WTC11 (cell line): ENCODE measurements at regions not wholly inside any gene's neighbourhood (a gene's known extent, or its start where the extent isn't known, plus 50 kb on each side); places are given as distances from the start of the nearest gene placed in this dataset.

Experiments
- ATAC-seq: fragments of 200-7000 bp; cut with Tn5 transposase; 2 replicates; pipeline ENCODE4 v1.10.0; 2021; ENCODE audit warnings: mild to moderate bottlenecking, moderate library complexity
- CTCF ChIA-PET: fragments of 300-600 bp; sonication (Branson Sonifier 250); formaldehyde crosslinking; loops from one replicate; lab custom pipeline; 2021; ENCODE audit warnings: antibody characterized with exemption; lab: Charles Lee
- POLR2A ChIA-PET: fragments of 350-600 bp; sonication (Branson Sonifier 250); formaldehyde crosslinking; loops from one replicate; lab custom pipeline; 2021; ENCODE audit warnings: antibody characterized with exemption; lab: Charles Lee
- DNase-seq: peaks from one replicate; pipeline ENCODE4 v3.0.0; 2021; ENCODE audit warnings: low spot score
- H3K27ac Mint-ChIP-seq: 2 replicates; pipeline ENCODE4 v1.8.0; 2021; ENCODE audit warnings: mixed read lengths
- H3K27me3 Mint-ChIP-seq: 2 replicates; pipeline ENCODE4 v1.8.0; 2021; ENCODE audit warnings: low read depth, mild to moderate bottlenecking, moderate library complexity, mixed read lengths
- H3K36me3 Mint-ChIP-seq: 2 replicates; pipeline ENCODE4 v1.8.0; 2021; ENCODE audit warnings: mixed read lengths
- H3K4me1 Mint-ChIP-seq: 2 replicates; pipeline ENCODE4 v1.8.0; 2022; ENCODE audit warnings: mixed read lengths
- H3K4me3 Mint-ChIP-seq: 2 replicates; pipeline ENCODE4 v1.8.0; 2021; ENCODE audit warnings: mild to moderate bottlenecking, moderate library complexity, mixed read lengths
- H3K9me3 Mint-ChIP-seq: 2 replicates; pipeline ENCODE4 v1.8.0; 2021; ENCODE audit warnings: mixed read lengths
- CREM ChIP-seq: sonication (generic); formaldehyde crosslinking; IDR thresholded peaks from 2 replicates; pipeline ENCODE4 v1.8.1; 2022; ENCODE audit warnings: mild to moderate bottlenecking, missing genetic modification reagents, moderate library complexity
- ELF4 ChIP-seq: sonication (generic); formaldehyde crosslinking; IDR thresholded peaks from 2 replicates; pipeline ENCODE4 v1.8.1; 2022; ENCODE audit warnings: low read depth, mild to moderate bottlenecking, moderate library complexity, missing genetic modification reagents
- FOXJ3 ChIP-seq: sonication (generic); formaldehyde crosslinking; IDR thresholded peaks from 2 replicates; pipeline ENCODE4 v1.9.0; 2021; ENCODE audit warnings: missing genetic modification reagents, mild to moderate bottlenecking, borderline replicate concordance
- GABPB1 ChIP-seq: sonication (generic); formaldehyde crosslinking; IDR thresholded peaks from 2 replicates; pipeline ENCODE4 v1.8.1; 2023; ENCODE audit warnings: mild to moderate bottlenecking, missing genetic modification reagents
- JAZF1 ChIP-seq: fragments of 250-450 bp; sonication (Bioruptor Pico); IDR thresholded peaks from 2 replicates; pipeline ENCODE4 v1.9.0; 2021; ENCODE audit warnings: moderate library complexity, mild to moderate bottlenecking, inconsistent platforms
- MXD4 ChIP-seq: fragments of 250-450 bp; sonication (Bioruptor Pico); IDR thresholded peaks from 2 replicates; pipeline ENCODE4 v1.8.0; 2021; ENCODE audit warnings: mild to moderate bottlenecking, moderate library complexity, borderline replicate concordance
- NFE2L1 ChIP-seq: sonication (generic); formaldehyde crosslinking; IDR thresholded peaks from 2 replicates; pipeline ENCODE4 v1.8.1; 2023; ENCODE audit warnings: missing genetic modification reagents
- NR1H2 ChIP-seq: sonication (generic); formaldehyde crosslinking; IDR thresholded peaks from 2 replicates; pipeline ENCODE4 v1.9.0; 2021; ENCODE audit warnings: mild to moderate bottlenecking, moderate library complexity, missing genetic modification reagents
- NR3C1 ChIP-seq: sonication (generic); formaldehyde crosslinking; conservative IDR thresholded peaks from 2 replicates; pipeline ENCODE4 v1.8.1; 2023; ENCODE audit warnings: low read depth, mild to moderate bottlenecking, missing genetic modification reagents
- PRRX2 ChIP-seq: fragments of 250-450 bp; sonication (Bioruptor Pico); IDR thresholded peaks from 2 replicates; pipeline ENCODE4 v1.8.0; 2021; ENCODE audit warnings: mild to moderate bottlenecking
- RELA ChIP-seq: sonication (generic); formaldehyde crosslinking; IDR thresholded peaks from 2 replicates; pipeline ENCODE4 v1.8.1; 2022; ENCODE audit warnings: missing genetic modification reagents, mild to moderate bottlenecking, borderline replicate concordance
- RORB ChIP-seq: fragments of 250-450 bp; sonication (Bioruptor Pico); IDR thresholded peaks from 2 replicates; pipeline ENCODE4 v1.9.0; 2021; ENCODE audit warnings: mild to moderate bottlenecking
- SOX15 ChIP-seq: fragments of 250-450 bp; sonication (Bioruptor Pico); IDR thresholded peaks from 2 replicates; pipeline ENCODE4 v1.9.0; 2021; ENCODE audit warnings: mild to moderate bottlenecking
- ZNF138 ChIP-seq: sonication (generic); formaldehyde crosslinking; conservative IDR thresholded peaks from 2 replicates; pipeline ENCODE4 v1.8.1; 2022; ENCODE audit warnings: mild to moderate bottlenecking, moderate library complexity, missing genetic modification reagents
- ZNF219 ChIP-seq: sonication (generic); formaldehyde crosslinking; IDR thresholded peaks from 2 replicates; pipeline ENCODE4 v1.8.0; 2023; ENCODE audit warnings: missing genetic modification reagents, mild to moderate bottlenecking, borderline replicate concordance
- ZSCAN18 ChIP-seq: fragments of 250-450 bp; sonication (Bioruptor Pico); IDR thresholded peaks from 2 replicates; pipeline ENCODE4 v2.1.2; 2022; ENCODE audit warnings: mild to moderate bottlenecking, moderate library complexity
- TF ChIP-seq, protein P1 (sequence below): sonication (generic); formaldehyde crosslinking; IDR thresholded peaks from 2 replicates; pipeline ENCODE4 v1.8.0; 2023; ENCODE audit warnings: missing genetic modification reagents, mild to moderate bottlenecking, borderline replicate concordance
- TF ChIP-seq, protein P2 (sequence below): fragments of 250-450 bp; sonication (Bioruptor Pico); IDR thresholded peaks from 2 replicates; pipeline ENCODE4 v1.9.0; 2021; ENCODE audit warnings: mild to moderate bottlenecking
- TF ChIP-seq, protein P3 (sequence below): sonication (generic); formaldehyde crosslinking; IDR thresholded peaks from 2 replicates; pipeline ENCODE4 v1.8.1; 2023; ENCODE audit warnings: mild to moderate bottlenecking, missing genetic modification reagents, moderate library complexity
- TF ChIP-seq, protein P4 (sequence below): sonication (generic); formaldehyde crosslinking; IDR thresholded peaks from 2 replicates; pipeline ENCODE4 v1.8.0; 2022; ENCODE audit warnings: mild to moderate bottlenecking, missing genetic modification reagents

- TF ChIP-seq, protein P1, sequence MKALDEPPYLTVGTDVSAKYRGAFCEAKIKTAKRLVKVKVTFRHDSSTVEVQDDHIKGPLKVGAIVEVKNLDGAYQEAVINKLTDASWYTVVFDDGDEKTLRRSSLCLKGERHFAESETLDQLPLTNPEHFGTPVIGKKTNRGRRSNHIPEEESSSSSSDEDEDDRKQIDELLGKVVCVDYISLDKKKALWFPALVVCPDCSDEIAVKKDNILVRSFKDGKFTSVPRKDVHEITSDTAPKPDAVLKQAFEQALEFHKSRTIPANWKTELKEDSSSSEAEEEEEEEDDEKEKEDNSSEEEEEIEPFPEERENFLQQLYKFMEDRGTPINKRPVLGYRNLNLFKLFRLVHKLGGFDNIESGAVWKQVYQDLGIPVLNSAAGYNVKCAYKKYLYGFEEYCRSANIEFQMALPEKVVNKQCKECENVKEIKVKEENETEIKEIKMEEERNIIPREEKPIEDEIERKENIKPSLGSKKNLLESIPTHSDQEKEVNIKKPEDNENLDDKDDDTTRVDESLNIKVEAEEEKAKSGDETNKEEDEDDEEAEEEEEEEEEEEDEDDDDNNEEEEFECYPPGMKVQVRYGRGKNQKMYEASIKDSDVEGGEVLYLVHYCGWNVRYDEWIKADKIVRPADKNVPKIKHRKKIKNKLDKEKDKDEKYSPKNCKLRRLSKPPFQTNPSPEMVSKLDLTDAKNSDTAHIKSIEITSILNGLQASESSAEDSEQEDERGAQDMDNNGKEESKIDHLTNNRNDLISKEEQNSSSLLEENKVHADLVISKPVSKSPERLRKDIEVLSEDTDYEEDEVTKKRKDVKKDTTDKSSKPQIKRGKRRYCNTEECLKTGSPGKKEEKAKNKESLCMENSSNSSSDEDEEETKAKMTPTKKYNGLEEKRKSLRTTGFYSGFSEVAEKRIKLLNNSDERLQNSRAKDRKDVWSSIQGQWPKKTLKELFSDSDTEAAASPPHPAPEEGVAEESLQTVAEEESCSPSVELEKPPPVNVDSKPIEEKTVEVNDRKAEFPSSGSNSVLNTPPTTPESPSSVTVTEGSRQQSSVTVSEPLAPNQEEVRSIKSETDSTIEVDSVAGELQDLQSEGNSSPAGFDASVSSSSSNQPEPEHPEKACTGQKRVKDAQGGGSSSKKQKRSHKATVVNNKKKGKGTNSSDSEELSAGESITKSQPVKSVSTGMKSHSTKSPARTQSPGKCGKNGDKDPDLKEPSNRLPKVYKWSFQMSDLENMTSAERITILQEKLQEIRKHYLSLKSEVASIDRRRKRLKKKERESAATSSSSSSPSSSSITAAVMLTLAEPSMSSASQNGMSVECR (CRISPR knock-in tag) = no peak
- TF ChIP-seq ZNF219 (no peak), ELF4 (CRISPR knock-in tag) (no peak), NR1H2 (CRISPR knock-in tag) (no peak)
- TF ChIP-seq, protein P2, sequence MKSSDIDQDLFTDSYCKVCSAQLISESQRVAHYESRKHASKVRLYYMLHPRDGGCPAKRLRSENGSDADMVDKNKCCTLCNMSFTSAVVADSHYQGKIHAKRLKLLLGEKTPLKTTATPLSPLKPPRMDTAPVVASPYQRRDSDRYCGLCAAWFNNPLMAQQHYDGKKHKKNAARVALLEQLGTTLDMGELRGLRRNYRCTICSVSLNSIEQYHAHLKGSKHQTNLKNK (CRISPR knock-in tag) = no peak
- TF ChIP-seq, all 79 proteins: peak for 0
- Mint-ChIP-seq H3K4me1 (peaks cover 8% of the 10 kb centered on the region), H3K9me3 (no peaks in the 10 kb centered on the region), H3K4me3 (no peak overlapping the region), H3K36me3 (no peaks in the 10 kb centered on the region), H3K27ac (no peak overlapping the region), H3K27me3 (no peaks in the 10 kb centered on the region)
- ATAC-seq (no peak), DNase-seq (no peak)
- ChIA-PET CTCF (no interaction called here), POLR2A (no interaction called here)
Observed at GRCh38 chr2:7161501-7161900, 244.3 kb downstream of the RNF144A start.

DNA sequence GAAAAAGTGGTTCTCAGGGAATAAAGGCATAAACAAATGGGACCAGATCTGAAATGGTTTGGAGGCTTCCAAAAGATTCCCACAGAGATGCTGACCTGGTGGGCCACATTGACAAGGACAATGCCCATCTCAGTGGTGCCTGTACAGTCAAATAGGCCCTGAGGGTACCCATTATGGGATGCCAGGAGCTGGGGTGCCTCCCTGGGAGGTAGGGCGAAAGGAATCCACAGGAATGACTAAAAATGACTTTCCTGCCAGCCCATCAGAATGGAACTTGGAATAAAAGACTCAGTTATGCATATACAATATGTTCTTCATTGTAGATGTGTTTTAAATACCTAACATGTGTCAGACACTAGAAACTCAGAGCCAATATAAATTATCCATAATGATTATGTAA lies 248.5 kb downstream of the RNF144A start:
- H3K36me3 Mint-ChIP-seq = no peaks in the 10 kb centered on the region
- H3K9me3 Mint-ChIP-seq = no peaks in the 10 kb centered on the region
- H3K27me3 Mint-ChIP-seq = no peaks in the 10 kb centered on the region
- CTCF ChIA-PET = no interaction called here
- no peak overlapping the region for H3K27ac Mint-ChIP-seq
- DNase-seq = no peak
- H3K4me1 Mint-ChIP-seq = peaks cover 8% of the 10 kb centered on the region
- no peak overlapping the region for H3K4me3 Mint-ChIP-seq
- POLR2A ChIA-PET = no interaction called here
- no peak for ATAC-seq
- no peak for TF ChIP-seq JAZF1 (CRISPR knock-in tag)
- TF ChIP-seq, protein P3, sequence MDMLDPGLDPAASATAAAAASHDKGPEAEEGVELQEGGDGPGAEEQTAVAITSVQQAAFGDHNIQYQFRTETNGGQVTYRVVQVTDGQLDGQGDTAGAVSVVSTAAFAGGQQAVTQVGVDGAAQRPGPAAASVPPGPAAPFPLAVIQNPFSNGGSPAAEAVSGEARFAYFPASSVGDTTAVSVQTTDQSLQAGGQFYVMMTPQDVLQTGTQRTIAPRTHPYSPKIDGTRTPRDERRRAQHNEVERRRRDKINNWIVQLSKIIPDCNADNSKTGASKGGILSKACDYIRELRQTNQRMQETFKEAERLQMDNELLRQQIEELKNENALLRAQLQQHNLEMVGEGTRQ (CRISPR knock-in tag) = no peak
- TF ChIP-seq, protein P4, sequence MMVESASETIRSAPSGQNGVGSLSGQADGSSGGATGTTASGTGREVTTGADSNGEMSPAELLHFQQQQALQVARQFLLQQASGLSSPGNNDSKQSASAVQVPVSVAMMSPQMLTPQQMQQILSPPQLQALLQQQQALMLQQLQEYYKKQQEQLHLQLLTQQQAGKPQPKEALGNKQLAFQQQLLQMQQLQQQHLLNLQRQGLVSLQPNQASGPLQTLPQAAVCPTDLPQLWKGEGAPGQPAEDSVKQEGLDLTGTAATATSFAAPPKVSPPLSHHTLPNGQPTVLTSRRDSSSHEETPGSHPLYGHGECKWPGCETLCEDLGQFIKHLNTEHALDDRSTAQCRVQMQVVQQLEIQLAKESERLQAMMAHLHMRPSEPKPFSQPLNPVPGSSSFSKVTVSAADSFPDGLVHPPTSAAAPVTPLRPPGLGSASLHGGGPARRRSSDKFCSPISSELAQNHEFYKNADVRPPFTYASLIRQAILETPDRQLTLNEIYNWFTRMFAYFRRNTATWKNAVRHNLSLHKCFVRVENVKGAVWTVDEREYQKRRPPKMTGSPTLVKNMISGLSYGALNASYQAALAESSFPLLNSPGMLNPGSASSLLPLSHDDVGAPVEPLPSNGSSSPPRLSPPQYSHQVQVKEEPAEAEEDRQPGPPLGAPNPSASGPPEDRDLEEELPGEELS = no peak
- no peak for TF ChIP-seq GABPB1 (CRISPR knock-in tag)
- TF ChIP-seq ZSCAN18 (CRISPR knock-in tag) = no peak
- TF ChIP-seq, all 79 proteins: peak for 0

DNA sequence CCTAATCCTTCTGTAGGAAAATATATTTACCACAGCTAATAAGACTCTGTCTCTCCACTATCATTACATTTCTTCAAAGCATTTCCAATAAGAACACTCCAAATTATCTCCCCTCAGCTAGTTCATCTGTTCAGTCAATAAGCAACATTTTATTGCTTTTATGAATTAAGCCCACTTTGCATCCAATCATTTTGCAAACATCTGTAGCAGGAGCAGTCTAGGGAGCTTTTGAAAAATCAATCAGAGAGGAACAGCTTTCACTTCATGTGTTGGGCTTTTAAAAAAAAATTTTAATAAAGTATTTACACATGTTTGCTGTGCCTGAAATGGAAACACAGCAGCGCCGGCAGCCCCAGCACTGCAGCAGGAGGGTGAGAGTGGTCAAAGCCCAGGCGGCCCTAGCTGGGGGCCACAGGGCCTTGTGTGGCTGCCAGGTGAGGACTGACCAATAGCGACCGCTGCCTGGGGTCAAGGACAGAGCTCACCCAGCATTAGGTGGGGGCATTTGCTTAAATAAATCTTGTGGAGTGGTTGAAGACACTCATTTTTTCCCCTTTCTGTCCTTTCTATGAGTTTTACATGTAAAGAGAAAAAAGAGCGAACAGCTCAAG lies 250.7 kb downstream of the RNF144A start:
- Mint-ChIP-seq H3K4me3 (no peak overlapping the region), H3K27me3 (no peaks in the 10 kb centered on the region; the same call in 1 of the 2 replicates), H3K27ac (no peak overlapping the region), H3K4me1 (no peaks in the 10 kb centered on the region), H3K36me3 (no peaks in the 10 kb centered on the region), H3K9me3 (peaks cover 6% of the 10 kb centered on the region; the same call in 1 of the 2 replicates)
- ChIA-PET POLR2A (no interaction called here), CTCF (no interaction called here)
- TF ChIP-seq PRRX2 (CRISPR knock-in tag) = no peak
- no peak for TF ChIP-seq CREM (CRISPR knock-in tag)
- TF ChIP-seq RELA (CRISPR knock-in tag) = no peak
- no peak for TF ChIP-seq SOX15 (CRISPR knock-in tag)
- TF ChIP-seq, protein P3 (CRISPR knock-in tag) = no peak
- no peak for TF ChIP-seq FOXJ3 (CRISPR knock-in tag)
- TF ChIP-seq ZNF138 (CRISPR knock-in tag) = no peak
- TF ChIP-seq NR3C1 = no peak
- TF ChIP-seq NFE2L1 (CRISPR knock-in tag) = no peak
- no peak for TF ChIP-seq MXD4
- TF ChIP-seq RORB (CRISPR knock-in tag) = no peak
- DNase-seq = no peak
- ATAC-seq = no peak
